ENCODE measurements at regions not wholly inside any gene's neighbourhood (a gene's known extent, or its start where the extent isn't known, plus 50 kb on each side); places are given as distances from the start of the nearest gene placed in this dataset.

DNA sequence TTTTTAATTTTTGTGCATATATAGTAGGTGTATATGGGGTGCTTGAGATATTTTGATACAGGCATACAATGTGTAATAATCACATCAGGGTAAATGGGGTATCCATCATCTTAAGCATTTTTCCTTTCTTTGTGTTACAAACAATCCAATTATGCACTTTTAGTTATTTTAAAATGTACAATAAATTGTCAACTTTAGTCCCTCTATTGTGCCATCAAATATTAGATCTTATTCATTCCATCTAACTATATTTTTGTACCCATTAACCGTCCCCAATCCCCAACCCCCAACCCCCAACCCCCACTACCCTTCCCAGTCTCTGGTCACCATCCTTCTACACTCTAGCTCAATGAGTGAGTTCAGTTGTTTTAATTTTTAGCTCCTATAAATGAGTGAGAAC lies 335.1 kb upstream of the C11orf87 start:
- ChIA-PET POLR2A (no interaction called here), CTCF (no interaction called here)
- intact Hi-C loops (cut with micrococcal nuclease) = no loop called here
- Mint-ChIP-seq H3K27me3 (no peaks in the 10 kb centered on the region), H3K4me1 (ENCODE audit: low read depth) (no peaks in the 10 kb centered on the region), H3K36me3 (no peaks in the 10 kb centered on the region), H3K9me3 (peaks cover 7% of the 10 kb centered on the region), H3K27ac (no peak overlapping the region), H3K4me3 (no peak overlapping the region)
- DNase-seq = no peak

DNA sequence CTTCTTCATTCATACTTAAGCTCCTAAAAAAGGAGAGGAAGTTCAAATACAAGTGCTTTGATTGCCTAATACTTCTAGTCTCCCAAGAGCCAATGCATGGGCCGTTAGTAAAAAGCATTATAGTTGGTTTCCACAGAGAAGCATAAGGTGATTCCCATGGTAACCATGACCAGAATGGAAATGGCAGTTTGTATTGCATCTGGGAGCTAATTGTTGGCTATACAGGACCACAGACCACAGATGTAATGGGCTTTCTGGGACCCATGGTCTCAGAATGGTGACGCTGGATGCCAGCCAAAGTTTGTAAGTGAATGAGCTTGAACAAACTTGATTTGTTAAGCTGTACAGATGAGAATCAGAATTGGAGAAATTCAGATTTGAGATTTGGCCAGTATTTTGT lies 333.9 kb upstream of the C11orf87 start:
- H3K4me3 Mint-ChIP-seq = no peak overlapping the region
- H3K4me1 Mint-ChIP-seq (ENCODE audit: low read depth) = no peaks in the 10 kb centered on the region
- ChIA-PET POLR2A (no interaction called here), CTCF (no interaction called here)
- no peak overlapping the region for H3K27ac Mint-ChIP-seq
- H3K36me3 Mint-ChIP-seq = no peaks in the 10 kb centered on the region
- no peak for DNase-seq
- H3K27me3 Mint-ChIP-seq = no peaks in the 10 kb centered on the region
- H3K9me3 Mint-ChIP-seq = peaks cover 7% of the 10 kb centered on the region
- intact Hi-C loops (cut with micrococcal nuclease) = no loop called here

DNA sequence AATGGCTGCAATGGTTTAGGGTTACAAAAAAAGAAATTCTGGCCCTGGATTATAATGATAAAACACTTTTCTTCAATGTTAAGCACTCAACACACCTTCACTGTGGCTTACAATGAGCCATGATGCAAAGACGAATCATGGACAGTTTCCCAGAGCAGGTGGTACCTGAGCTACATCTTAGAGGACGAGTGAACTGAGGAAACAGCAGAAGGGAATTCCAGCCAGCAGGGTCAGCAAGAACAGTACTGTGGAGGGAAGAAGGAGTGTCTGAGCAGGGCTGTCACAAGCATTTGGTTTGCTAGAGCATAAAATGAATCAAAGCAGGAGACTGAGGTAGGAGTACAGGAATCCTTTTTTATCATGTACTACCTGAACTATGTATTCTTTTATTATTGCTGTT lies 332.8 kb upstream of the C11orf87 start:
- no peak for DNase-seq
- POLR2A ChIA-PET = no interaction called here
- CTCF ChIA-PET = no interaction called here
- peaks cover 7% of the 10 kb centered on the region for H3K9me3 Mint-ChIP-seq
- H3K4me3 Mint-ChIP-seq = no peak overlapping the region
- intact Hi-C loops (cut with micrococcal nuclease) = no loop called here
- H3K27me3 Mint-ChIP-seq = no peaks in the 10 kb centered on the region
- no peak overlapping the region for H3K27ac Mint-ChIP-seq
- no peaks in the 10 kb centered on the region for H3K4me1 Mint-ChIP-seq (ENCODE audit: low read depth)
- no peaks in the 10 kb centered on the region for H3K36me3 Mint-ChIP-seq

DNA sequence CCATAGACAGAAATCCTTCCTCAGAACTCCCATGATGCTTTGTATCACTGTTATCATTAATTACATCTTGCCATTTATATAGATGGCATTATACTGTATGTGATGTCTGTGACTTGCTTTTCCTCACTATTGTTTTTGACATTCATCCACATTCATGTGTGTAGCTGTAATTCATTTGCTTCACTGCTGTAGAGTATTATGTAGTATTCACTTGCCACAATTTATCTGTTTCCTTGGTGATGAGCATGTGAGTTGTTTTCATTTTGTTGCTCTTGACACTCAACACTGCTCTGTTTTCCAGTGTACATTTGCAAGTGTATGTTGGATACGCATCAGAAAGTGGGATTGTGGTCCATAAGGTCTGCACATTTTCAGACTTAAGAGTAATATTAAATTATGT lies 328.6 kb upstream of the C11orf87 start:
- no peaks in the 10 kb centered on the region for H3K27me3 Mint-ChIP-seq
- H3K4me3 Mint-ChIP-seq = no peak overlapping the region
- H3K4me1 Mint-ChIP-seq (ENCODE audit: low read depth) = no peaks in the 10 kb centered on the region
- intact Hi-C loops (cut with micrococcal nuclease) = no loop called here
- CTCF ChIA-PET = no interaction called here
- no peak overlapping the region for H3K27ac Mint-ChIP-seq
- H3K36me3 Mint-ChIP-seq = no peaks in the 10 kb centered on the region
- DNase-seq = no peak
- no peaks in the 10 kb centered on the region for H3K9me3 Mint-ChIP-seq
- POLR2A ChIA-PET = no interaction called here

DNA sequence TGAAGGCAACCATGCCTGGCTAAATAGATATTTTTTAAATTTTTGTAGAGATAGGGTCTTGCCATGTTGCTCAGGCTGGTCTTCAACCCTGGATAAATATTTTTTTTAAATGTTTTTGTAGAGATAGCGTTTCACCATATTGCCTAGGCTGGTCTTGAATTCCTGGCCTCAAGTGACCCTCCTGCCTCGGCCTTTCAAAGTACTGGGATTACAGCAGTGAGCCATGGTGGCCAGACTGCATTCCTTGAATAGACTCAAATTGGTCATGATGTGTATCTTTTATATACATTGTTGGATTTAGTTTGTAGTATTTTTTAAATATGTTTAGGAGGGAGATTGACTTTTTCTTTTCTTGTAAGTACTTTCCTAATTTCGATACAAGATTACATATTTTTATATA lies 325.7 kb upstream of the C11orf87 start:
- intact Hi-C loops (cut with micrococcal nuclease) = no loop called here
- POLR2A ChIA-PET = no interaction called here
- H3K36me3 Mint-ChIP-seq = no peaks in the 10 kb centered on the region
- no peak overlapping the region for H3K4me3 Mint-ChIP-seq
- no peaks in the 10 kb centered on the region for H3K27me3 Mint-ChIP-seq
- no peak overlapping the region for H3K27ac Mint-ChIP-seq
- CTCF ChIA-PET = no interaction called here
- H3K4me1 Mint-ChIP-seq (ENCODE audit: low read depth) = no peaks in the 10 kb centered on the region
- DNase-seq = no peak
- H3K9me3 Mint-ChIP-seq = no peaks in the 10 kb centered on the region

DNA sequence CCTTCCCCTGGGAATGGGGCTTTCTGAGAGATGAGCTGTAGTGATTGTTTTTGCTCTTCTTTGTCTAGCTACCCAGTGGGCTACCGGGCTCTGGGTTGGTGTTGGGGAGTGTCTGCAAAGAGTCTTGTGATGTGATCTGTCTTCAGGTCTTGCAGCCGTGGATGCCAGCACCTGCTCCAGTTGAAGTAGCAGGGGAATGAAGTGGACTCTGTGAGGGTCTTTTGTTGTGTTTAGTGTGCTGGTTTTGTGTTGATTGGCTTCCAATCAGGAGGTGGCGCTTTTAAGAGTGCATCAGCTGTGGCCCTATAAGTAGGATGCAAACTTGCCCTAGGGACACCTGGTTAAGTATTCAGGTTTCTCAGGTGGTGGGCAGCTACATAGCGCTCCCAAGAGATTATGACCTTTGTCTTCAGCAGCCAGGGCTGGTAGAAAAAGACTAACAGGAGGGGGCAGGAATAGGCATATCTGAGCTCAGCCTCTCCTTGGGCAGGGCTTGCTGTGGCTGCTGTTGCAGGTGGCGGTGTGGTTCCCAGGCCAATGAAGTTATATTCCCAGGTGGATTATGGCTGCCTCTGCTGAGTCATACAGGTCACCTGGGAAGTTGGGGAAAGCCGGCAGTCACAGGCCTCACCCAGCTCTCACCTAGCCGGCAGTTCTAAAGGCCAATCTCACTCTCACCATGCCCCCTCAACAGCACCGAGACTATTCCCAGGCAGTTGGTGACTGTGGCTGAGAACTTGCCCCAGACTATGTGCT lies 315.7 kb upstream of the C11orf87 start:
- DNase-seq = no peak
- Mint-ChIP-seq H3K36me3 (no peaks in the 10 kb centered on the region), H3K27ac (no peak overlapping the region), H3K4me3 (no peak overlapping the region), H3K4me1 (ENCODE audit: low read depth) (no peaks in the 10 kb centered on the region), H3K9me3 (no peaks in the 10 kb centered on the region), H3K27me3 (no peaks in the 10 kb centered on the region)
- CTCF ChIA-PET = no interaction called here
- intact Hi-C loops (cut with micrococcal nuclease) = no loop called here
- POLR2A ChIA-PET = no interaction called here

DNA sequence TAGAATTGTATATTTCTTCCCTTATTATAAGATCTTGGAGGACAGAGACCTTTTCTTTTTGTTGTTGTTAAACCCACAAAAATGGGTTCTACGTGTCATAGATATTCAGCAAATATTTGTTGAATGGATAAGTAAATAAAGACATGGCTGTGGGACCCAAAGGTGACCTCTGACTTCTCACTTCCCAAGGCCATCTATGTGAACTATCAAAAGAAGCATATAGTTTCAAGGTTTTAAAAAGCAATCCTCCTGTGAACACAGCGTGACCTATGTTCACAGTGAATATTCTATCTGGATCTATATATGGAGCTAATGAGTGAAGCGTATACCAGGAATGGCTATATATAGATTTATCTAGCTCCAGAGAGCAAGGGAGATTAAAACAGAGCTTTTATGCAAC lies 312.8 kb upstream of the C11orf87 start:
- H3K9me3 Mint-ChIP-seq = no peaks in the 10 kb centered on the region
- DNase-seq = no peak
- intact Hi-C loops (cut with micrococcal nuclease) = no loop called here
- ChIA-PET POLR2A (no interaction called here), CTCF (no interaction called here)
- no peak overlapping the region for H3K4me3 Mint-ChIP-seq
- H3K4me1 Mint-ChIP-seq (ENCODE audit: low read depth) = no peaks in the 10 kb centered on the region
- no peaks in the 10 kb centered on the region for H3K27me3 Mint-ChIP-seq
- no peaks in the 10 kb centered on the region for H3K36me3 Mint-ChIP-seq
- no peak overlapping the region for H3K27ac Mint-ChIP-seq

DNA sequence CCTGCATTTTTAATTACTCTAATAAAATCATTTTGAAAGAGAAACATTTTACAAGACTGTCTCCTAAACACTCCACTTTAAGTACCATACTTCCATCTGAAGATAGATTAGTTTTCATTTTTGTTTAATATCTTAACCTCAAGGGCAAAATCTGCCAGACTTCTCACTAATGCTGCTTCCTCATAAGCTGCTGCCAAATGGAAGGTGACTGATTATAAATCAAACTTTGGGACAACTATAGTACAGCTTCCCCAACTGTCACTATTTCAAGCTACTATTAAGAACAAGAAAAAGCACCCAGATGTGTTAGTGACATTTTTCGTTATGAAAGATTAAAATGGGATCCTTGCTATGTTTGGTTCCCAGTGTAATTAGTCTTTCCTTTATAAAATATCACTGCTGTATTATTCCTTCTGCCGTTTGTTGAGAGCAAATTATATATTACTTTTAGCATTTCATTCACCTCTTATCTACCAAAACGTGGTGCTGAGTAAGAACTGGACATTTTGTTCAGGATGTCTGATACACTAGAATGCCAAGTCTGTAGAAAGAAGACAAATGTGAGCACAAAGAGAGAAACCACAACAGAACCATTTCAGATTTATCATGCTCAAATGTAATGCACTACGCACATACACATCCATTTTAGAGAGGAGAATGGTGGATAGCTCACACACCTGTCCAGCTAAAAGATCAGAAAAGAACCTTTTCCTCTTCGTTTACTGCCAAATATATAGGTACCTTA lies 312.2 kb upstream of the C11orf87 start:
- Mint-ChIP-seq H3K36me3 (no peaks in the 10 kb centered on the region), H3K4me1 (ENCODE audit: low read depth) (no peaks in the 10 kb centered on the region), H3K27me3 (no peaks in the 10 kb centered on the region), H3K27ac (no peak overlapping the region), H3K4me3 (no peak overlapping the region), H3K9me3 (no peaks in the 10 kb centered on the region)
- DNase-seq = no peak
- ChIA-PET CTCF (no interaction called here), POLR2A (no interaction called here)
- intact Hi-C loops (cut with micrococcal nuclease) = no loop called here

DNA sequence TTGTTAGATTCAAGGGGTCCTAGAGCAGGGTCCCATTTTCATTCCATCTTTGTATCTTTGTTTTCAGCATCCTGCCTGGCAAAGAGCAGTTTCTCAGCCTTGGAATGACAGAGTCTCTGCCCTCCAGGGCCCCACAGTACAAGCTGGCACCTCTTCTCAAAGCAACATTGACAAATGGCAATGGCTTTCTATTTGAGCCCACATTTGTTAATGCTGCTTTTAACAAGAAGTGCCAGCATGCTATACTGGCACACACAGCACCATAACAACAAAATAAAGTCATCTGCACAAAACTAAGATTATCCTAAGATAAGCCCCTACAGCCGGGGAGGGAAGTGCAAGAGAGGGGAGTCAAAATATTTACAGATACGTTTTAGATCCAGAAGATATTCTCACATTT lies 309.7 kb upstream of the C11orf87 start:
- H3K4me3 Mint-ChIP-seq = no peak overlapping the region
- no peaks in the 10 kb centered on the region for H3K9me3 Mint-ChIP-seq
- no peaks in the 10 kb centered on the region for H3K4me1 Mint-ChIP-seq (ENCODE audit: low read depth)
- no peak for DNase-seq
- ChIA-PET POLR2A (no interaction called here), CTCF (no interaction called here)
- H3K27ac Mint-ChIP-seq = no peak overlapping the region
- intact Hi-C loops (cut with micrococcal nuclease) = no loop called here
- no peaks in the 10 kb centered on the region for H3K36me3 Mint-ChIP-seq
- no peaks in the 10 kb centered on the region for H3K27me3 Mint-ChIP-seq

DNA sequence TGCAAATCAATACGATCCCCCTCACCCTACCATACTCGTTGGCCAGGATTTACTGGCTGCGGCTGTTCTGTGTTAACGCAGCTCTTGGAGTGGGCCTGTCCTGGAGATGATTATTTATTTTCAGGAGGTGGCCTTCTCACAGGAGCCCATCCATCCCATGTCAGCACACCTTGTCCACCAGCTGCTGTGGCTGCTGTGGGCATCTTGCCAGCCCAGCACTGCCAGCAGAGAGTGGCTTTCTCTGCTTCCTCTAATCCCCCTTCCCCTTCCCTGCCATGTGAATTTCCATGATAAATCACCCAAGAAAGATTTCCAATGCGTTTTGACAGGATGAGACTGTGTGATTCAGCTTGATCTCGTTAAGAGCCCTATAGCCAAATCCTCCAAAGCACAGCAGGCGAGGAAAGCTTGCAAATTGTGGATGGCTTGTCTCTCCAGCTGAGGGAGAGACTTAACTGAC lies 309.1 kb upstream of the C11orf87 start:
- CTCF ChIA-PET = no interaction called here
- H3K36me3 Mint-ChIP-seq = no peaks in the 10 kb centered on the region

DNA sequence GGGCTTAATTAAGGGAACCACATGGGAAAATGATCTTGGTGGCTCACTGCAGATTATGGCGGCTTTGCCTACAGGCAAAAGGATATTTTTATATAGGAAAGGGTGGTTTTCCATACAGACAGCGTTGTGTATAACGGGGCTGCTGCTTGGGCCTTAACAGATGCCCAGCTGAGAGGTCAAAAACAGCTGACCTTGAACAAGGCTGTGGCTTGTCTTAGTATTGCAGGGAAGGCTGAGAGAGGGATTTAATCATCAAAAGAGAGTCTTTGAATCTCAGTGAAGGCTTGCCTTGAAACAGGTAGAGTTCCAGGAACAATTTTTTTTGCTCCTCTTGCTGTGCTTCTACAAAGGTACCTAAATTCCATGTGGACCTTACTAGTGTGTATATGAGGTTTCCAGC lies 301.6 kb upstream of the C11orf87 start:
- Mint-ChIP-seq H3K4me3 (no peak overlapping the region), H3K36me3 (no peaks in the 10 kb centered on the region), H3K27ac (no peak overlapping the region), H3K9me3 (no peaks in the 10 kb centered on the region), H3K4me1 (ENCODE audit: low read depth) (no peaks in the 10 kb centered on the region), H3K27me3 (no peaks in the 10 kb centered on the region)
- intact Hi-C loops (cut with micrococcal nuclease) = no loop called here
- ChIA-PET CTCF (no interaction called here), POLR2A (no interaction called here)
- DNase-seq = no peak

More for the DNA sequence above, 309.1 kb upstream of the C11orf87 start:
- no peak overlapping the region for H3K27ac Mint-ChIP-seq
- intact Hi-C loops (cut with micrococcal nuclease) = no loop called here
- POLR2A ChIA-PET = no interaction called here
- DNase-seq = no peak
- H3K4me3 Mint-ChIP-seq = no peak overlapping the region
- H3K27me3 Mint-ChIP-seq = no peaks in the 10 kb centered on the region
- H3K4me1 Mint-ChIP-seq (ENCODE audit: low read depth) = no peaks in the 10 kb centered on the region
- H3K9me3 Mint-ChIP-seq = no peaks in the 10 kb centered on the region

DNA sequence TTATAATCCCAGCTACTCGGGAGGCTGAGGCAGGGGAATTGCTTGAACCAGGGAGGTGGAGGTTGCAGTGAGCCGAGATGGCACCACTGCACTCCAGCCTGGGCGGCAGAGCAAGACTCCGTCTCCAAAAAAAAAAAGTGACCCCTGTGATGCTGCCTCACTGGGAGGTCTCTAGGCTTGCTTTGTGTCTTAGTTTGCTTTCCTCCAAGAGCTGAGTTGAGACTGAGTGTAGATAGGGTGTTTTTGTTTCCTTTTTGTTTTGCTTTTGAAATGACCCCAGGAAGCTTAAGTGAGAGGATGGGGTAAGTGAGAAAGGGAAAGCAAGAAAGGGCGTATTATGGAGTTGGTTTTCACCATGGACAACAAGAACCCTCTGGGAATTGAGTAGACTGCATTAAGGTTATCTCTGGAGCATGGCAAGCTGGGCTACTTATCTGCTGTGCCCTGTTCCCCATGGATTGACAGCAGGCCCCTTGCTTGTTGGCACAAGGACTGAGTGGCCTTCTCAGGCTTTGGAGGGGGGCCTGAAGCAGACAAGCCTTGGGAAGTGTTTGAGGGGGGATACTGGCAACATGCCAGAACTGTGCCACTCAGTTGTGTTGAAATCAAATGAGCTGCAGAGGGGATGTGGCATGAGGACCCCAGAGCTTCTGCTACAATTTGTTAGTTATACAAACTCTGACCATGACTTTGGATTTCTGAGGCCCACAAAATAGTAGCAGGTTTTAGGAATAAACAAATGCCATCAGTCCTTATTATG lies 300.6 kb upstream of the C11orf87 start:
- Mint-ChIP-seq H3K27ac (no peak overlapping the region), H3K4me3 (no peak overlapping the region), H3K36me3 (no peaks in the 10 kb centered on the region), H3K27me3 (no peaks in the 10 kb centered on the region), H3K4me1 (ENCODE audit: low read depth) (no peaks in the 10 kb centered on the region), H3K9me3 (no peaks in the 10 kb centered on the region)
- DNase-seq = no peak
- ChIA-PET POLR2A (no interaction called here), CTCF (interaction anchor here (0.7 kb wide), 1 partner anchor 379 kb away, joined by 5 read pairs; no protein-coding TSS in a partner anchor)
- intact Hi-C loops (cut with micrococcal nuclease) = no loop called here
